ENCODE measurements at regions not wholly inside any gene's neighbourhood (a gene's known extent, or its start where the extent isn't known, plus 50 kb on each side); places are given as distances from the start of the nearest gene placed in this dataset.
A peak's percentile ranks its signal among the peaks of the same experiment; 100 is the strongest.

- in situ Hi-C loops (cut with HindIII; ENCODE audit: low sequenced_read_pairs) = no loop called here
- TF ChIP-seq CTCF (IDR thresholded peaks at IDR 0.05; ENCODE audit: low read depth, low read length, missing control alignments) = no peak
- DNase-seq (ENCODE audit: low read depth) = no peak
- no peak overlapping the region for H3K4me3 ChIP-seq (ENCODE audit: low read depth, low read length)
Observed at GRCh38 chr3:74167926-74168325, 446.5 kb downstream of the CNTN3 start.

GRCh38 chr3:74165211-74165610 is 449.2 kb downstream of the CNTN3 start:
- no peak for DNase-seq (ENCODE audit: low read depth)
- in situ Hi-C loops (cut with HindIII; ENCODE audit: low sequenced_read_pairs) = no loop called here
- H3K4me3 ChIP-seq (ENCODE audit: low read depth, low read length) = no peak overlapping the region
- no peak for TF ChIP-seq CTCF (IDR thresholded peaks at IDR 0.05; ENCODE audit: low read depth, low read length, missing control alignments)

- in situ Hi-C loops (cut with HindIII; ENCODE audit: low sequenced_read_pairs) = no loop called here
- TF ChIP-seq CTCF (IDR thresholded peaks at IDR 0.05; ENCODE audit: low read depth, low read length, missing control alignments) = no peak
- DNase-seq (ENCODE audit: low read depth) = no peak
- no peak overlapping the region for H3K4me3 ChIP-seq (ENCODE audit: low read depth, low read length)
Observed at GRCh38 chr3:74149466-74149865, 465.0 kb downstream of the CNTN3 start.

- H3K4me3 ChIP-seq (ENCODE audit: low read depth, low read length) = no peak overlapping the region
- no peak for TF ChIP-seq CTCF (IDR thresholded peaks at IDR 0.05; ENCODE audit: low read depth, low read length, missing control alignments)
- in situ Hi-C loops (cut with HindIII; ENCODE audit: low sequenced_read_pairs) = no loop called here
- no peak for DNase-seq (ENCODE audit: low read depth)
Observed at GRCh38 chr3:74145277-74145676, 469.2 kb downstream of the CNTN3 start.

GRCh38 chr3:74139648-74140047 is 474.8 kb downstream of the CNTN3 start:
- no peak for DNase-seq (ENCODE audit: low read depth)
- TF ChIP-seq CTCF (IDR thresholded peaks at IDR 0.05; ENCODE audit: low read depth, low read length, missing control alignments) = peak; percentile 16
- in situ Hi-C loops (cut with HindIII; ENCODE audit: low sequenced_read_pairs) = no loop called here
- H3K4me3 ChIP-seq (ENCODE audit: low read depth, low read length) = no peak overlapping the region

- in situ Hi-C loops (cut with HindIII; ENCODE audit: low sequenced_read_pairs) = no loop called here
- H3K4me3 ChIP-seq (ENCODE audit: low read depth, low read length) = no peak overlapping the region
- no peak for DNase-seq (ENCODE audit: low read depth)
- TF ChIP-seq CTCF (IDR thresholded peaks at IDR 0.05; ENCODE audit: low read depth, low read length, missing control alignments) = no peak
Observed at GRCh38 chr3:74137790-74138189, 476.7 kb downstream of the CNTN3 start.

- in situ Hi-C loops (cut with HindIII; ENCODE audit: low sequenced_read_pairs) = no loop called here
- no peak for TF ChIP-seq CTCF (IDR thresholded peaks at IDR 0.05; ENCODE audit: low read depth, low read length, missing control alignments)
- no peak for DNase-seq (ENCODE audit: low read depth)
- no peak overlapping the region for H3K4me3 ChIP-seq (ENCODE audit: low read depth, low read length)
Observed at GRCh38 chr3:74135808-74136207, 478.7 kb downstream of the CNTN3 start.

Measured in astrocyte of the cerebellum (primary cell).